Heart left ventricle (tissue), 16 donors: ENCODE measurements at regions not wholly inside any gene's neighbourhood (a gene's known extent, or its start where the extent isn't known, plus 50 kb on each side); places are given as distances from the start of the nearest gene placed in this dataset.

Source experiments
- ATAC-seq, 4 donors: fragments of 200-7000 bp; cut with Tn5 transposase; one replicate each; pipeline ENCODE4 v1.9.1; 2020 to 2022; ENCODE audit warnings: moderate library complexity in 4 of 4, mild to moderate bottlenecking in 3 of 4, moderate number of reproducible peaks in 1 of 4
- DNase-seq, 5 donors: peaks; one replicate each; pipeline ENCODE4 v3.0.0-alpha.2; 2020
- H3K27ac ChIP-seq, 12 donors: fragments of 200-600 bp; sonication (generic) in 4 of 12; one replicate each; pipeline versions ENCODE4 v1.5.0 to v1.8.0; 2016 to 2022; ENCODE audit warnings: mild to moderate bottlenecking in 2 of 12
- H3K27me3 ChIP-seq, 9 donors: fragments of 200-600 bp; sonication (generic) in 2 of 9; one replicate each; pipeline versions ENCODE4 v1.5.1 to v1.8.0; 2016 to 2022; ENCODE audit warnings: mild to moderate bottlenecking in 3 of 9
- H3K36me3 ChIP-seq, 9 donors: fragments of 200-600 bp; sonication (generic) in 2 of 9; one replicate each; pipeline versions ENCODE4 v1.5.0 to v1.8.0; 2018 to 2022; ENCODE audit warnings: mild to moderate bottlenecking in 2 of 9
- H3K4me1 ChIP-seq, 12 donors: fragments of 200-600 bp; sonication (generic) in 4 of 12; one replicate each; pipeline versions ENCODE4 v1.5.0 to v1.8.0; 2016 to 2022; ENCODE audit warnings: mild to moderate bottlenecking in 3 of 12
- H3K4me3 ChIP-seq, 12 donors: fragments of 200-600 bp; sonication (generic) in 4 of 12; one replicate each; pipeline versions ENCODE4 v1.5.0 to v1.8.0; 2017 to 2022; ENCODE audit warnings: mild to moderate bottlenecking in 9 of 12, moderate library complexity in 4 of 12
- H3K9me3 ChIP-seq, 12 donors: fragments of 200-600 bp; sonication (generic) in 4 of 12; one replicate each; pipeline versions ENCODE4 v1.5.0 to v1.8.0; 2016 to 2022; ENCODE audit warnings: mild to moderate bottlenecking in 1 of 12
- POLR2A ChIP-seq, 2 donors: fragments of 450-650 bp; IDR thresholded peaks; one replicate each; pipeline ENCODE4 v1.6.1; 2017; ENCODE audit warnings: antibody characterized with exemption in 2 of 2, mild to moderate bottlenecking in 2 of 2, moderate library complexity in 2 of 2
- WGBS, 4 donors: extraction: QIAGEN DNeasy Blood & Tissue Kit in 2 of 4; methylation state at CpG; one replicate each; pipeline versions ENCODE4 v1.1.5 to v1.1.7; 2013 to 2018; 5-methylcytosine and 5-hydroxymethylcytosine counted together
- intact Hi-C, 10 donors: fragments of 100-400 bp; cut with DNase I; formaldehyde crosslinking; loops; one replicate each; pipeline versions ENCODE4 v1.11.1 to v1.14.2; 2022
- TF ChIP-seq, protein P1 (sequence below), 12 donors: fragments of 200-600 bp; sonication (generic) in 4 of 12; IDR thresholded peaks; one replicate each; pipeline versions ENCODE4 v1.5.0 to v1.8.0; 2018 to 2022; ENCODE audit warnings: antibody characterized with exemption in 12 of 12, mild to moderate bottlenecking in 5 of 12
- donor health status: ischemic (EF 13 %, LVEDD 7.1; RV severe dilation, severe dysfunction).
- donor health status: healthy with polysubstance abuse.
- donor health status: DM: no; HTN: yes; CAD: no.
- donor health status: DM: no; HTN: no; CAD: no.
- donor health status: ischemic (EF 25% LVEDD 6.9; RV normal size, moderate dysfunction).
- donor health status: ischemic (EF 25% LVEDD 5.7; RV mildly dilated, moderate dysfunction).
- donor health status: healthy.
- donor health status: DM: yes; HTN: yes; CAD: no.
- donor health status: ischemic (EF 35%, LVEDD 5.7; RV mildly dilated, moderate dysfunction).
- donor health status: nonischemic (EF 11% LVEDD 7.7; RV severe dilation, severe dysfunction).
- donor health status: DM: yes; HTN: yes; CAD: no.
- donor health status: PGD.
- donor health status: ischemic (EF 29% LVEDD 5.4; RV normal size, mild dysfunction).
- donor health status: nonischemic (EF 23%, LVEDD 6.1; RV moderate dilation, normal function).

DNA sequence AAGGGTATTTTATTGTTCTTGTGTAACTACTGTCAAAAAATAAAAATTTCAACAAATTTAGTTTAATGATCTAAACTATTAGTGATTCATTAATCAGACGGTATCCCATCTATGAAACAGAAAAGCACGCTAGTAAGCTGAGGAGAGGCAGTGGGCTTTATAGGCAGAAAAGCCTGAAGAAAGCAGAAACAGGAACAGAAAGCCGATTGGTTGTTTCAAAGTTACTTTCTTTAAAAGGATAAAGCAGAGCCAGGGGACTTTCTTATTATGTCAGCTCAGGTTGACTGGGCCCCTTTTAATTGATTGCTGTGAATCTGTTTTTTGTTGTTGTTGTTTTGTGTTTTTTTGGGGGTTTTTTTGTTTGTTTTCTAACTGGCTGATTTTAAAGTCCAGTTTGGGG is 105.5 kb downstream of the TES start:
- intact Hi-C loops, result loop anchor here in 4 of 10 donors (5.0 kb wide), 3 partner anchors 34 to 41 kb away; no protein-coding TSS in a partner anchor
- Histone ChIP-seq H3K36me3 (no peaks in the 10 kb centered on the region), H3K4me3 (no peak overlapping the region), H3K27ac (peak overlapping the region in 11 of 12 donors; percentile 7 to 81 (median 47)), H3K4me1 (peaks cover 0 to 23% (median 14%) of the 10 kb centered on the region in 12 donors), H3K27me3 (no peaks in the 10 kb centered on the region), H3K9me3 (peaks cover 0 to 6% (median 0%) of the 10 kb centered on the region in 12 donors)
- 77 to 98% (median 86%) methylated on average over 3 of the region's 3 CpGs for WGBS, 4 donors
- TF ChIP-seq POLR2A (IDR thresholded peaks at IDR 0.05), result no peak
- TF ChIP-seq, protein P1, sequence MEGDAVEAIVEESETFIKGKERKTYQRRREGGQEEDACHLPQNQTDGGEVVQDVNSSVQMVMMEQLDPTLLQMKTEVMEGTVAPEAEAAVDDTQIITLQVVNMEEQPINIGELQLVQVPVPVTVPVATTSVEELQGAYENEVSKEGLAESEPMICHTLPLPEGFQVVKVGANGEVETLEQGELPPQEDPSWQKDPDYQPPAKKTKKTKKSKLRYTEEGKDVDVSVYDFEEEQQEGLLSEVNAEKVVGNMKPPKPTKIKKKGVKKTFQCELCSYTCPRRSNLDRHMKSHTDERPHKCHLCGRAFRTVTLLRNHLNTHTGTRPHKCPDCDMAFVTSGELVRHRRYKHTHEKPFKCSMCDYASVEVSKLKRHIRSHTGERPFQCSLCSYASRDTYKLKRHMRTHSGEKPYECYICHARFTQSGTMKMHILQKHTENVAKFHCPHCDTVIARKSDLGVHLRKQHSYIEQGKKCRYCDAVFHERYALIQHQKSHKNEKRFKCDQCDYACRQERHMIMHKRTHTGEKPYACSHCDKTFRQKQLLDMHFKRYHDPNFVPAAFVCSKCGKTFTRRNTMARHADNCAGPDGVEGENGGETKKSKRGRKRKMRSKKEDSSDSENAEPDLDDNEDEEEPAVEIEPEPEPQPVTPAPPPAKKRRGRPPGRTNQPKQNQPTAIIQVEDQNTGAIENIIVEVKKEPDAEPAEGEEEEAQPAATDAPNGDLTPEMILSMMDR (IDR thresholded peaks at IDR 0.05), result no peak
- no peak for DNase-seq
- no peak for ATAC-seq

DNA sequence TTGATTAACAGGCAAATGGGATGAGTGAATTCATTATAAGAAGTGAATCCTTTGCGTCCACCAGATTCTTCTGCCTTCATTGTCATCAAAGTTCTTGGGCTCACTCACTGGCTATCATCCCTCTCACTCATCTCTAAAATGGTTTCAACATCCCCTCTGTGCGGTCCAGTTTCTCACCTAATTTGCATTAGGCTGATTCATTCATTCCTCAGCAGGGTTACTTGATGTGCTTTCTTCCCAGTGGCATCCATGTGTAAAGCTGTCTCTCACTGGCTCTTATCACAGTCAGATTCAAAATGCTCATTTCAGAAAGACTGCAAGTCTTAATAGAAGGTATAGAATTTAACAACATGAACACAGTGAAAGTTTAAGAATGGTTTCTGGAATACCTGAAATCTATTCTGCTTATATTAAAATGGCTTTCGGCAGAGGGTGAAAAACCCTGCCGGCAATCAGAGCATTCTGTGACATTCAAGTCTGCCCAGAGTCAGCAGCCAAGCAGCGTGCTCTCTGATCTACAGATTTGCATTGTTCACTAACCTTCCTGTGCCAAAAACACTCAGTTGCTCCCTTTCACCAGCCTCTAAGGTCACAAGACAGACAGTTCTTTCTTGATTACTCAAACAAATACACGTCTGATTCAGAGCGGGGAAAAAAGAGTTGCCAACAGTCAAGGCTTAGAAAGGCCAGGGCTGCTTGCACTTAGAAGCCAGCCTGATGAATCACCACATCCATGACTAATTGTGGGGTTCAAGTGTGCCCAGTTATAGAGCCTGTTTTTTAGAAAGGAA is 106.7 kb downstream of the TES start:
- peaks cover 0 to 23% (median 14%) of the 10 kb centered on the region in 12 donors for H3K4me1 ChIP-seq
- H3K27me3 ChIP-seq, result no peaks in the 10 kb centered on the region
- intact Hi-C loops, result loop anchor here in 4 of 10 donors (5.0 kb wide), 3 partner anchors 35 to 40 kb away; no protein-coding TSS in a partner anchor
- peaks cover 0 to 6% (median 0%) of the 10 kb centered on the region in 12 donors for H3K9me3 ChIP-seq
- ATAC-seq, result peak; percentile 87 to 95 (median 92)
- 34 to 40% (median 35%) methylated on average over 7 of the region's 7 CpGs for WGBS, 4 donors
- peak overlapping the region; percentile 41 to 81 (median 68) for H3K27ac ChIP-seq
- H3K36me3 ChIP-seq, result no peaks in the 10 kb centered on the region
- DNase-seq, result peak; percentile 25 to 69 (median 40)
- TF ChIP-seq POLR2A (IDR thresholded peaks at IDR 0.05), result no peak
- TF ChIP-seq, protein P1 (IDR thresholded peaks at IDR 0.05), result no peak
- peak overlapping the region in 3 of 12 donors; percentile 2 to 23 (median 6) for H3K4me3 ChIP-seq

DNA sequence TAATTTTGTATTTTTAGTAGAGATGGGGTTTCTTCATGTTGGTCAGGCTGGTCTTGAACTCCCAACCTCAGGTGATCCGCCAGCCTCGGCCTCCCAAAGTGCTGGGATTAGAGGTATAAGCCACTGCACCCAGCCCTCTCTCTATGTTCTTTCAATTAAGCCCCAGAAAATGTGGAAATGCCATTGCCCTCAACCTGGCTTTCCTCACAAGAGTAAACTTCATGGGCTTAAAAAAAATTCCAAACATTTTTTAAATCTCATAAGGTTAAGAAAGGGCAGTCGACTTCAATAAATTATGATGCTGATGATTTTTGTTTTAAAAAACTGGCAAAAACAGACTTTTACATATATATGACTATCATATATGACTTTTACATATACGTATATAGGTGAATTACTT is 107.6 kb downstream of the TES start:
- intact Hi-C loops, result loop anchor here in 4 of 10 donors (5.0 kb wide), 3 partner anchors 36 to 41 kb away; no protein-coding TSS in a partner anchor
- ATAC-seq, result no peak
- Histone ChIP-seq H3K4me3 (no peak overlapping the region), H3K4me1 (peaks cover 0 to 25% (median 14%) of the 10 kb centered on the region in 12 donors), H3K27me3 (no peaks in the 10 kb centered on the region), H3K36me3 (no peaks in the 10 kb centered on the region), H3K27ac (peak overlapping the region; percentile 41 to 81 (median 68)), H3K9me3 (peaks cover 0 to 6% (median 0%) of the 10 kb centered on the region in 12 donors)
- WGBS, 4 donors, result 93 to 96% (median 95%) methylated on average over 4 of the region's 4 CpGs
- TF ChIP-seq, protein P1 (IDR thresholded peaks at IDR 0.05), result no peak
- TF ChIP-seq POLR2A (IDR thresholded peaks at IDR 0.05), result no peak
- DNase-seq, result no peak

DNA sequence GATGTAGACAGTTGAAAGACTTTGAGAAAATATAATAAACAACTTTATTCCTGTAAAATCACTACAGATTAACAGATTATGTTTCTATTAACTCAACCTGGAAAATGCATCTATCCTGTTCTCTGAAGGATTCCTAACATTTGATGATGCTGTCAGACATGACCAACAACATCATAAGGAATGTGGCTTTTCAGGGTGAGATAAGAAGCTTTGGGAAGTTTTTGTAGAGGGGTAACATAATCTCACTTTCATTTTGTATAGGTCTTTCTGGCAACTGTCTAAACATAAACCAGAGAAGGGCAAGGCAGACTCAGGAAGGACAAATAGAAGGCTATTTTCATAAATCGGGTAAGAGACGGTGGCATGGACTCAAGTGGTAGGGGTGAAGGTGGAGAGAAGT is 112.2 kb downstream of the TES start:
- 70 to 84% (median 81%) methylated on average over 2 of the region's 2 CpGs for WGBS, 4 donors
- no peaks in the 10 kb centered on the region for H3K36me3 ChIP-seq
- ATAC-seq (no peak), DNase-seq (no peak)
- peaks cover 0 to 6% (median 0%) of the 10 kb centered on the region in 12 donors for H3K9me3 ChIP-seq
- TF ChIP-seq, protein P1 (IDR thresholded peaks at IDR 0.05), result no peak
- no peak for TF ChIP-seq POLR2A (IDR thresholded peaks at IDR 0.05)
- H3K27ac ChIP-seq, result no peak overlapping the region
- H3K27me3 ChIP-seq, result no peaks in the 10 kb centered on the region
- intact Hi-C loops, result loop anchor here in 1 of 10 donors (10.0 kb wide), 1 partner anchor 58 kb away; no protein-coding TSS in a partner anchor
- H3K4me3 ChIP-seq, result no peak overlapping the region
- H3K4me1 ChIP-seq, result peaks cover 0 to 17% (median 5%) of the 10 kb centered on the region in 12 donors
